Motor neuron (in vitro differentiated cells): ENCODE measurements at regions not wholly inside any gene's neighbourhood (a gene's known extent, or its start where the extent isn't known, plus 50 kb on each side); places are given as distances from the start of the nearest gene placed in this dataset.

Experiments used
- ATAC-seq, 8 experiments: fragments of 200-7000 bp; cut with Tn5 transposase; replicated peaks in 6 of 8; 2 replicates each; pipeline ENCODE4 v1.8.0; 2021; ENCODE audit warnings: mild to moderate bottlenecking in 8 of 8, moderate library complexity in 8 of 8
- H3K27ac ChIP-seq, 2 donors: fragments of 250-450 bp; sonication (Bioruptor Pico); 2 replicates each; pipeline ENCODE4 v1.9.0; 2021; ENCODE audit warnings: antibody characterized with exemption in 2 of 2, mild to moderate bottlenecking in 2 of 2, moderate library complexity in 1 of 2
- H3K4me1 ChIP-seq, 2 donors: fragments of 250-450 bp; sonication (Bioruptor Pico); replicated peaks in 1 of 2; 2 replicates each; pipeline ENCODE4 v1.6.1; 2021; ENCODE audit warnings: antibody characterized with exemption in 2 of 2, mild to moderate bottlenecking in 2 of 2, moderate library complexity in 1 of 2
- H3K4me3 ChIP-seq, 5 donors: fragments of 250-450 bp; sonication (Bioruptor Pico); 2 replicates each; pipeline ENCODE4 v1.9.0; 2021; ENCODE audit warnings: antibody characterized with exemption in 5 of 5, mild to moderate bottlenecking in 5 of 5, moderate library complexity in 4 of 5
- WGBS, 10 experiments: fragments of 450-650 bp; shearing (Covaris generic); methylation state at CpG; one replicate each; pipeline ENCODE4 v1.0.0; 2022; 5-methylcytosine and 5-hydroxymethylcytosine counted together
- in situ Hi-C, 9 experiments: fragments of 400-800 bp; cut with MboI; loops; one replicate each; pipeline ENCODE4 v1.15.0; 2021; ENCODE audit warnings: low sequenced_read_pairs in 9 of 9, low pct_unique_long_range_greater_than_20kb in 2 of 9; ENCODE audit not compliant: unreplicated experiment in 9 of 9

- in situ Hi-C loops: no loop called here
- no peak for ATAC-seq
- no peak overlapping the region for H3K4me3 ChIP-seq
- H3K4me1 ChIP-seq: no peaks in the 10 kb centered on the region
- no peak overlapping the region for H3K27ac ChIP-seq
These were observed 235.1 kb upstream of the DIO2 start for GRCh38 chr14:80446356-80446755.

- no peaks in the 10 kb centered on the region for H3K4me1 ChIP-seq
- peak in 2 of 8 experiments; percentile 5 to 6 for ATAC-seq
- 76 to 100% (median 91%) methylated on average over 1 to 3 of the region's 3 CpGs; no CpG with 5 or more reads in 6 of the 10 experiments for WGBS, 10 experiments
- in situ Hi-C loops: no loop called here
- no peak overlapping the region for H3K4me3 ChIP-seq
- no peak overlapping the region for H3K27ac ChIP-seq
These were observed 234.3 kb upstream of the DIO2 start for GRCh38 chr14:80445605-80446004.

GRCh38 chr14:80434574-80435321, 223.4 kb upstream of the DIO2 start:
- Histone ChIP-seq H3K4me3 (no peak overlapping the region), H3K4me1 (no peaks in the 10 kb centered on the region), H3K27ac (no peak overlapping the region)
- 100% methylated on average over 1 of the region's 1 CpG; no CpG with 5 or more reads in 9 of the 10 experiments for WGBS, 10 experiments
- in situ Hi-C loops: no loop called here
- peak in 2 of 8 experiments; percentile 44 to 70 for ATAC-seq

- WGBS, 10 experiments: 0 to 78% (median 40%) methylated on average over 1 of the region's 1 CpG; no CpG with 5 or more reads in 2 of the 10 experiments
- H3K27ac ChIP-seq: no peak overlapping the region
- ATAC-seq: no peak
- no peaks in the 10 kb centered on the region for H3K4me1 ChIP-seq
- H3K4me3 ChIP-seq: no peak overlapping the region
- in situ Hi-C loops: no loop called here
These were observed 222.5 kb upstream of the DIO2 start for GRCh38 chr14:80433811-80434210.

- in situ Hi-C loops: no loop called here
- Histone ChIP-seq H3K27ac (no peak overlapping the region), H3K4me1 (no peaks in the 10 kb centered on the region), H3K4me3 (no peak overlapping the region)
- no peak for ATAC-seq
- WGBS, 10 experiments: 24 to 100% (median 89%) methylated on average over 1 to 2 of the region's 2 CpGs
These were observed 217.4 kb upstream of the DIO2 start for GRCh38 chr14:80428671-80429070.

- H3K4me3 ChIP-seq: no peak overlapping the region
- H3K4me1 ChIP-seq: no peaks in the 10 kb centered on the region
- in situ Hi-C loops: no loop called here
- no peak overlapping the region for H3K27ac ChIP-seq
- 78 to 100% (median 100%) methylated on average over 1 to 3 of the region's 3 CpGs; no CpG with 5 or more reads in 2 of the 10 experiments for WGBS, 10 experiments
- no peak for ATAC-seq
These were observed 216.9 kb upstream of the DIO2 start for GRCh38 chr14:80428171-80428570.

- no peak for ATAC-seq
- whole genome bisulfite sequencing, 10 experiments: 22 to 100% (median 76%) methylated on average over 1 to 3 of the region's 3 CpGs
- in situ Hi-C loops: no loop called here
- Histone ChIP-seq H3K4me1 (peaks cover under 1 to 1% of the 10 kb centered on the region in 2 donors), H3K4me3 (no peak overlapping the region), H3K27ac (no peak overlapping the region)
These were observed 215.8 kb upstream of the DIO2 start for GRCh38 chr14:80427101-80427500.

- no peak overlapping the region for H3K27ac ChIP-seq
- peak in 1 of 8 experiments; percentile 15 for ATAC-seq
- H3K4me3 ChIP-seq: no peak overlapping the region
- in situ Hi-C loops: no loop called here
- H3K4me1 ChIP-seq: peaks cover 3 to 5% of the 10 kb centered on the region in 2 donors
- 80 to 100% (median 100%) methylated on average over 1 of the region's 1 CpG; no CpG with 5 or more reads in 4 of the 10 experiments for WGBS, 10 experiments
These were observed 215.4 kb upstream of the DIO2 start for GRCh38 chr14:80426683-80427082.

- Histone ChIP-seq H3K4me3 (no peak overlapping the region), H3K27ac (no peak overlapping the region), H3K4me1 (peaks cover 3 to 5% of the 10 kb centered on the region in 2 donors)
- in situ Hi-C loops: no loop called here
- 20 to 86% (median 74%) methylated on average over 1 to 5 of the region's 5 CpGs; no CpG with 5 or more reads in 2 of the 10 experiments for WGBS, 10 experiments
- peak in 5 of 8 experiments; percentile 27 to 98 (median 62) for ATAC-seq
These were observed 214.4 kb upstream of the DIO2 start for GRCh38 chr14:80425686-80426085.

- in situ Hi-C loops: no loop called here
- peak in 3 of 8 experiments; percentile 20 to 42 (median 31) for ATAC-seq
- H3K27ac ChIP-seq: no peak overlapping the region
- H3K4me1 ChIP-seq: peaks cover 8 to 11% of the 10 kb centered on the region in 2 donors
- 70 to 100% (median 100%) methylated on average over 1 to 4 of the region's 4 CpGs; no CpG with 5 or more reads in 1 of the 10 experiments for WGBS, 10 experiments
- H3K4me3 ChIP-seq: no peak overlapping the region
These were observed 208.5 kb upstream of the DIO2 start for GRCh38 chr14:80419769-80420168.

GRCh38 chr14:80419345-80419744, 208.0 kb upstream of the DIO2 start:
- WGBS, 10 experiments: 0 to 29% (median 0%) methylated on average over 1 to 2 of the region's 2 CpGs; no CpG with 5 or more reads in 1 of the 10 experiments
- H3K4me1 ChIP-seq: peaks cover 8 to 11% of the 10 kb centered on the region in 2 donors
- no peak overlapping the region for H3K27ac ChIP-seq
- in situ Hi-C loops: no loop called here
- peak in 6 of 8 experiments; percentile 47 to 99 (median 72) for ATAC-seq
- H3K4me3 ChIP-seq: no peak overlapping the region

- peaks cover 2 to 8% of the 10 kb centered on the region in 2 donors for H3K4me1 ChIP-seq
- no peak overlapping the region for H3K4me3 ChIP-seq
- H3K27ac ChIP-seq: no peak overlapping the region
- WGBS, 10 experiments: 50 to 98% (median 73%) methylated on average over 2 to 4 of the region's 4 CpGs
- in situ Hi-C loops: no loop called here
- no peak for ATAC-seq
These were observed 204.3 kb upstream of the DIO2 start for GRCh38 chr14:80415636-80416035.

GRCh38 chr14:80414080-80414479, 202.8 kb upstream of the DIO2 start:
- ATAC-seq: no peak
- in situ Hi-C loops: no loop called here
- Histone ChIP-seq H3K27ac (no peak overlapping the region), H3K4me1 (peaks cover 2% of the 10 kb centered on the region in 2 donors), H3K4me3 (no peak overlapping the region)
- WGBS, 10 experiments: 32 to 100% (median 79%) methylated on average over 1 to 4 of the region's 4 CpGs

GRCh38 chr14:80404413-80404812, 193.1 kb upstream of the DIO2 start:
- no peak for ATAC-seq
- Histone ChIP-seq H3K4me3 (no peak overlapping the region), H3K4me1 (no peaks in the 10 kb centered on the region), H3K27ac (no peak overlapping the region)
- in situ Hi-C loops: no loop called here
- no CpG with 5 or more reads among the region's 1 CpG for WGBS, 10 experiments
